Frontal cortex (tissue), 3 donors: ENCODE measurements at regions not wholly inside any gene's neighbourhood (a gene's known extent, or its start where the extent isn't known, plus 50 kb on each side); places are given as distances from the start of the nearest gene placed in this dataset.

ENCODE experiments used
- DNase-seq, 2 donors: peaks; one replicate each; pipeline ENCODE4 v3.0.0; 2012; ENCODE audit warnings: low spot score in 2 of 2
- FAIRE-seq: peaks from 2 replicates; lab custom pipeline; 2012; peaks lifted over from hg19 to GRCh38; lab: Jason Lieb, UNC
- donor health status: control.
- donor health status: control.
- donor health status: control.

- no peak for FAIRE-seq
- no peak for DNase-seq
These were observed 226.9 kb downstream of the PAX3 start for GRCh38 chr2:222071911-222072310.

- FAIRE-seq (no peak), DNase-seq (no peak)
These were observed 234.5 kb downstream of the PAX3 start for GRCh38 chr2:222064286-222064685.

- no peak for FAIRE-seq
- DNase-seq = no peak
These were observed 239.9 kb downstream of the PAX3 start for GRCh38 chr2:222058819-222059445.

GRCh38 chr2:222057347-222058073 is 241.3 kb downstream of the PAX3 start:
- FAIRE-seq (no peak), DNase-seq (peak; percentile 5 to 33)

- FAIRE-seq = no peak
- no peak for DNase-seq
These were observed 243.5 kb downstream of the PAX3 start for GRCh38 chr2:222055328-222055727.

- FAIRE-seq (no peak), DNase-seq (no peak)
These were observed 244.0 kb downstream of the PAX3 start for GRCh38 chr2:222054813-222055212.

- FAIRE-seq (no peak), DNase-seq (no peak)
These were observed 245.8 kb downstream of the PAX3 start for GRCh38 chr2:222052934-222053367.

- DNase-seq (no peak), FAIRE-seq (no peak)
These were observed 247.8 kb downstream of the PAX3 start for GRCh38 chr2:222050981-222051380.

- FAIRE-seq = no peak
- DNase-seq = no peak
These were observed 248.9 kb downstream of the PAX3 start for GRCh38 chr2:222049946-222050345.

- DNase-seq (no peak), FAIRE-seq (no peak)
These were observed 254.9 kb downstream of the PAX3 start for GRCh38 chr2:222043897-222044296.

- no peak for DNase-seq
- FAIRE-seq = no peak
These were observed 256.1 kb downstream of the PAX3 start for GRCh38 chr2:222042666-222043065.

GRCh38 chr2:222040333-222040732 is 258.5 kb downstream of the PAX3 start:
- FAIRE-seq = no peak
- no peak for DNase-seq

GRCh38 chr2:222039821-222040220 is 259.0 kb downstream of the PAX3 start:
- no peak for FAIRE-seq
- no peak for DNase-seq

GRCh38 chr2:222038067-222038802 is 260.6 kb downstream of the PAX3 start:
- peak in 1 of 2 donors; percentile 7 for DNase-seq
- no peak for FAIRE-seq

- no peak for DNase-seq
- no peak for FAIRE-seq
These were observed 261.6 kb downstream of the PAX3 start for GRCh38 chr2:222037211-222037610.

GRCh38 chr2:222034058-222034457 is 264.7 kb downstream of the PAX3 start:
- DNase-seq = no peak
- no peak for FAIRE-seq

GRCh38 chr2:222033541-222033940 is 265.3 kb downstream of the PAX3 start:
- no peak for DNase-seq

GRCh38 chr2:222025881-222026271 is 272.9 kb downstream of the PAX3 start:
- FAIRE-seq = no peak

More at GRCh38 chr2:222033541-222033940, 265.3 kb downstream of the PAX3 start:
- no peak for FAIRE-seq

GRCh38 chr2:222024932-222025880 is 273.6 kb downstream of the PAX3 start:
- no peak for FAIRE-seq
- peak in 1 of 2 donors; percentile 22 for DNase-seq

More at GRCh38 chr2:222025881-222026271, 272.9 kb downstream of the PAX3 start:
- no peak for DNase-seq
